GM10248 (cell line): ENCODE measurements at regions not wholly inside any gene's neighbourhood (a gene's known extent, or its start where the extent isn't known, plus 50 kb on each side); places are given as distances from the start of the nearest gene placed in this dataset.

Experiments
- CTCF ChIA-PET: fragments of 300-600 bp; sonication (Branson Sonifier 250); formaldehyde crosslinking; extraction: SDS; loops from one replicate; lab custom pipeline; 2021; ENCODE audit warnings: antibody characterized with exemption; lab: Yijun Ruan, JAX
- POLR2A ChIA-PET: fragments of 350-650 bp; sonication (Branson Sonifier 250); formaldehyde crosslinking; extraction: SDS; loops from one replicate; lab custom pipeline; 2020; ENCODE audit warnings: antibody characterized with exemption; lab: Yijun Ruan, JAX
- DNase-seq: peaks from one replicate; pipeline ENCODE4 v3.0.0; 2012; ENCODE audit errors: extremely low spot score
- TF ChIP-seq, protein P1 (sequence below): IDR thresholded peaks from 2 replicates; pipeline ENCODE4 v1.5.1; 2012; ENCODE audit warnings: mild to moderate bottlenecking, low read depth; ENCODE audit errors: extremely low read depth, missing control alignments, control extremely low read depth

DNA sequence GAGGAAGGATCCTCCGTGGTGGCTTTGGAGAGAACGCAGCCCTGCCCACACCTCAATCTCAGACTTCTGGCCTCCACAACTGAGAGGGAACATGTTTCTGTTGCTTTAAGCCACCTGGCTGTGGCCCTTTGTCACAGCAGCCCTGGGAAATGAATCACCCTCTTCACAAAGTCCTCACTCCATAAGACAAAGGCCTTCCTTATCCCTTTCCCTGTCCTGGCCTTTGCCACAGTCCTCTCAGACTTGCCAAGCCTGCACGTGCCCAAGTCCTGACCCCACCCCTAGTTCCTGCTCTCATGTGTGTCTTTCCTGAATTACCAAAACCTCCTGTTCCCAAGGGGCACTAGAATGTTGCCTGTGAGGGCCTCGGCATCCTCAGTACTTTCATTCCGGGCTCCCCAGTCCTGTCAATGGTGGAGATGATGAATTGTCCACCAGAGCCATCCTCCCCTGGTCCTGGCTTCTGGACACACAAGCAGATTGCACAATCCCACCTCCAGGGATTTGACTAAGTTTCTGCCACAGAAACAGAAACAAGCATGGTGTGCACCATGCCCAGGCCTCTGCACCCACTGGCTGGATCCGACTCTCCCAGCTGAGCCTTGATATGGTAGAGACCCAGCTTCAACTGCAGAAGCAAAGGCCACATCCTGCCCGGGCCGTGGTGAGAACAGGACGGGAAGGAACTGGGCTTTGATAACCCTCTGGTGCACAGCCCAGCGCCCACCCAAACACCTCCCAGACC, 232.6 kb upstream of the PDE10A start:
- DNase-seq = no peak
- ChIA-PET CTCF (interaction anchor here (1.1 kb wide), 1 partner anchor 211 kb away, joined by 4 read pairs; no protein-coding TSS in a partner anchor), POLR2A (no interaction called here)
- TF ChIP-seq, protein P1, sequence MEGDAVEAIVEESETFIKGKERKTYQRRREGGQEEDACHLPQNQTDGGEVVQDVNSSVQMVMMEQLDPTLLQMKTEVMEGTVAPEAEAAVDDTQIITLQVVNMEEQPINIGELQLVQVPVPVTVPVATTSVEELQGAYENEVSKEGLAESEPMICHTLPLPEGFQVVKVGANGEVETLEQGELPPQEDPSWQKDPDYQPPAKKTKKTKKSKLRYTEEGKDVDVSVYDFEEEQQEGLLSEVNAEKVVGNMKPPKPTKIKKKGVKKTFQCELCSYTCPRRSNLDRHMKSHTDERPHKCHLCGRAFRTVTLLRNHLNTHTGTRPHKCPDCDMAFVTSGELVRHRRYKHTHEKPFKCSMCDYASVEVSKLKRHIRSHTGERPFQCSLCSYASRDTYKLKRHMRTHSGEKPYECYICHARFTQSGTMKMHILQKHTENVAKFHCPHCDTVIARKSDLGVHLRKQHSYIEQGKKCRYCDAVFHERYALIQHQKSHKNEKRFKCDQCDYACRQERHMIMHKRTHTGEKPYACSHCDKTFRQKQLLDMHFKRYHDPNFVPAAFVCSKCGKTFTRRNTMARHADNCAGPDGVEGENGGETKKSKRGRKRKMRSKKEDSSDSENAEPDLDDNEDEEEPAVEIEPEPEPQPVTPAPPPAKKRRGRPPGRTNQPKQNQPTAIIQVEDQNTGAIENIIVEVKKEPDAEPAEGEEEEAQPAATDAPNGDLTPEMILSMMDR = no peak

DNA sequence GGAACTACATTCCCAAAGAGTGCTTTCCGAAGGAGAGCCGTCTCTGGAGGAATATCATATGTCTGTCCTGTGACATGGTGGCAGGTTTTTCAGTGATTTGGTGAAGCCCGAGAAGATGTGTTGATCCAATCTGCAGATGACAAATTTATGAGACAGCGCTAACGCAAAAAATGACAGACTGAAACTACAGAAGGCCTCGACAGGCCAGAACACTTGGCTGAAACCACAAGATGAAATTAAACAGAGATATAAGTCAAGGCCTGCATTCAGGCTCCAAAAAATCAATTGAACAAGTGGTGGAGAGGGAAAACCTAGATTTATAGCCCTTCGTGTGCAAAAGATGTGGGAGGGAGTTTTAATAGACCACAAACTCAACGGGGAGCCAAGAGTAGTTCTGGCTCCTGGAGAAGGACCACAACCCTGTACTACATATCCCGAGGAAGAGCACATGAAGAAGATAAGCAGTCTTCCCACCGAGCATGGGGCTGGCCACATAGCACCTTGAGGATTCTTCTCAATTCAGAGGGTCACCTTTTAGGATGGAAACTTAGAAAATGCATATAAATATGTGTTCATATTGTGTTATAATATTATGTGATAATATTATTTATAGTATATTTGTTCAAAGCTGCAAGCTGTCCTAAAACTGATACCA, 231.3 kb upstream of the PDE10A start:
- TF ChIP-seq, protein P1 = no peak
- ChIA-PET CTCF (no interaction called here), POLR2A (no interaction called here)
- DNase-seq = no peak

DNA sequence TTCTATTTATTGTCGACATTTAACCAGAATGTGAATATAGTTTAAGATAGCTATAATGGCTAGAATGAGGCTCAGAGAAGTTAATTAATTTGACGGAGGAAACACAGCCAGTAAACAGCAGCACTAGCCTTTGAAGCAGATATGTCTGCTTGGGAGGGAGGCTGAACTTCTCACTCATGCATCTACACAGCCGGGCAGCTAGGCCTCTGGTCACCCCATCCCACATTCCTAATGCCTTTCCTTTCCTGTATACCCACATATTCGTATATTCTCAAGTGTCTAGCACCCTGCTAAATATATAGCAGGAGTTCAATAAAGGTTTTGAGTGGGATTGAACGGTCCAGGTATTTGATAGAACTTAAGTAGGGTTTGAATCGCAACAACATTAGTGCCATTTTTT, 230.4 kb upstream of the PDE10A start:
- ChIA-PET POLR2A (no interaction called here), CTCF (interaction anchor here (1.4 kb wide), 1 partner anchor 213 kb away, joined by 5 read pairs; no protein-coding TSS in a partner anchor)
- TF ChIP-seq, protein P1 = no peak
- no peak for DNase-seq

DNA sequence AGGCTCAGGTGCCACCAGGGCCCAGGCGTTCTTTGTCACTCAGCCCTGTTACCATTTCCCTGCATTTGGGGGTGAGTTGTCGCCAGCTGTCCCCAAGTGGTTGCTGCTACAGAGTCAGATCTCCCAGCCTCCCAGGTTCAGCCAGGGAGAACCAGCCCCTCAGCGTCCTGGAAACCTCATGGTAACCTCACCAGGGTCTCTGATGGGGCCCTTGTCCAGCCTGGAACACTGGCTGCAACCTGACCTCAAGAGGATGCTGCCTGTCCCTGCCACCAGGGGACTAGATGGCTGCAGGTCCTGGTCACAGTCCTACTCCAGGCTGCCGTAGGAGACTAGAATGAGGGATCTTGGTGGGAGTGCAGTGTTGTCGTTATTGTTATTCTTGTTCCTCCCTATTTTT, 228.3 kb upstream of the PDE10A start:
- POLR2A ChIA-PET = no interaction called here
- TF ChIP-seq, protein P1 = no peak
- CTCF ChIA-PET = interaction anchor here (1.2 to 2.2 kb wide), 2 partner anchors 9 to 214 kb away, joined by 3 to 14 read pairs; no protein-coding TSS in a partner anchor
- DNase-seq = no peak

DNA sequence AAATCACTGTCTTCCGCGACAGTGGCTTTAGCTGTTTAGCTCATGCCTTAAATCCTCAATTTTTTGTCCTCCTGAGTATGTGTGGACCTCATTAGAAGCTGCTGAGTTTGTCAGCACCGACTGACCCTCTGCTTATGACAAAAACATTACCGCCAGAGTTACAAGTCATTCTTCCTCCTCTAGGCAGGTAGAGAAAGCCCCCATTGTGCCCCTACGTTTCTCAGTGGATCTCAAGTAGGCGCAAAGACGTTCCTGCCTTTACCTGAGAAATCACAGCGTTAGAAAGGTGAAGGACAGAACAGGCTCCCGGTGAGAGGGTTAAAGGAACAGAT, 227.3 kb upstream of the PDE10A start:
- TF ChIP-seq, protein P1 = no peak
- no peak for DNase-seq
- ChIA-PET POLR2A (no interaction called here), CTCF (interaction anchor here (1.1 to 2.2 kb wide), 4 partner anchors 8 to 215 kb away, joined by 3 to 14 read pairs (median 5); no protein-coding TSS in a partner anchor)

DNA sequence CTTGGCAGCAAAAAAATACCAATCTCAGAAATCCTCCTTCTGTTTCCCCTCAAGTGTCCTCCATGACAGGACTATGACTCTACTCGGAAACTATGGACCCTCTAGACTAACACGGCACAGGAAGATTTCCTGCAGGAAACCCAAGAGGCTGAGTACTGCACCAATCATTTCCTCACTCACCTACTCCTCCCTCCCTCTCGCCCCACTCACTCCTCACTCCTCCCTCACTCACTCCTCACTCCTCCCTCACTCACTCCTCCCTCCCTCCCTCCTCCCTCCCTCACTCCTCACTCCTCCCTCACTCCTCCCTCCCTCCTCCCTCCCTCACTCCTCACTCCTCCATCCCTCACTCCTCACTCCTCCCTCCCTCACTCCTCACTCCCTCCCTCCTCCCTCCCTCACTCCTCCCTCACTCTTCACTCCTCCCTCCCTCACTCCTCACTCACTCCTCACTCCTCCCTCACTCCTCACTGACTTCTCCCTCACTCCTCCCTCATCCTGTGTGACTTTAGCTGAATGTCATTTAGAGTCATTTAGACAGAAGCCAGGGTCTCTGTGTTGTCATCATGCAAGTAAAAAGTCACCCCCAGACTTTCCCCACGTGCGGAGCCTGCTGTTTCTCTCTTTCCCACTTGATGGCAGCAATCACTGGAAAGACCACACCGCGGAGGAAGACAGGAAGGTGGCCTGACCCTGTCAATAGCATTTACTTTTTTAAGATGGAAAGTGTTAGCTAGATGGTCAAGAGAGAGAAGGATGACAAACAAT, 226.8 kb upstream of the PDE10A start:
- POLR2A ChIA-PET = no interaction called here
- CTCF ChIA-PET = interaction anchor here (1.1 to 2.2 kb wide), 4 partner anchors 12 to 216 kb away, joined by 4 to 14 read pairs (median 8); no protein-coding TSS in a partner anchor
- no peak for DNase-seq
- TF ChIP-seq, protein P1 = peak; percentile 23
